ENCODE measurements at regions not wholly inside any gene's neighbourhood (a gene's known extent, or its start where the extent isn't known, plus 50 kb on each side); places are given as distances from the start of the nearest gene placed in this dataset.

DNA sequence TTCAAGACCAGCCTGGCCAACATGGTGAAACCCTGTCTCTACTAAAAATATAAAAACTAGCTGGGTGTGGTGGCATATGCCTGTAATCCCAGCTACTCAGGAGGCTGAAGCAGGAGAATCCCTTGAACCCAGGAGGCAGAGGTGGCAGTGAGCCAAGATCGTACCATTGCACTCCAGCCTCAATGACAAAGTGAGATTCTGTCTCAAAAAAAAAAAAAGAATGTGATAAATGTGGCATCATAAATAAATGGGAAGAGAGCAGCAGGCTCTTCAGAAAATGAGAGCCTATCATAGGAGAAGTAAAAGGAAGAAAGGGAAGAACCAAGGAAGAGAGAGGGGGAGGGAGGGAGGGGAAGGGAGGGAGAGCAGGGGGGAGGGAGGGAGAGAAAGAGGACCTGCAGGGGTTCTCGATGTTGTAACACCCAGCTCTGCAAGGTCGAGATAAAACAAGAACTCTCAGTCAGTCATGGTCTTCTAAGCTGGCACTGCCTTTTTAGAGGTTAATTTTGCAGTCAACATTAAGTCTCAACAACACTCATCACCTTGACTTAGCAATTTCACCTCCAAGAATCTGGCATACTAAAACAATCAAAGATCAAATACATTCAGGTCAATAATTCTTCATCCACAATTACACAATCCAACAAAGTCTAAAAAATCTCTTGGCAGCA is 68.7 kb upstream of the SIMC1 start (continued):
- TF ChIP-seq JUNB (IDR thresholded peaks at IDR 0.05) = no peak

DNA sequence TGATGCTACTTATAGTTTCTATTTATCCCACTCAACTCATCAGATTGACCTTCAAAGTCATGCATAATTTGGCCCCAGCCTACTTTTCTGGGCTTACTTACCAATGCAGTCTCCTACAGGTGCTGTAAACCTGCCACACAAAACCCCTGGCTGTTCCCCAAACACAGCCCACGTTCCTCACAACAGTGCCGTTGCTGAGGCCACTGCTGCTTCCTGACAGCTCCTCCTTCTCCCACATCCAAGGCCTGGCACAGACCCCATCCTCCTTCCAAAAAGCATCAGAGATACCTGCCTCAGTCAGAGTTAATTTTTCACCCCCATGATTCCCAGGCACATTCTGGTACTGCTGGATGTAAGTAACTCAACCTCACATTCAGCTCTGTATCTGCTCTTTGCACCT is 68.1 kb upstream of the SIMC1 start:
- no peak for FAIRE-seq
- WGBS (ENCODE audit: missing lambda C conversion rate) = 51% methylated on average over 2 of the region's 2 CpGs
- Histone ChIP-seq H3K27ac (no peak overlapping the region), H3K4me1 (no peaks in the 10 kb centered on the region), H3K9me3 (no peaks in the 10 kb centered on the region), H3K4me3 (no peak overlapping the region), H3K4me2 (no peak overlapping the region)
- DNase-seq (ENCODE audit: low read depth in 1 of 2, low spot score in 1 of 2) = no peak
- CTCF ChIA-PET = no interaction called here
- peak in 1 of 2 experiments; percentile 32; a peak in 1 of 6 replicates for ATAC-seq
- TF ChIP-seq RAD21 (conservative IDR thresholded peaks at IDR 0.05 in 1 of 2, IDR thresholded peaks at IDR 0.05 in 1 of 2) (no peak), CEBPB (IDR thresholded peaks at IDR 0.05) (no peak), CBX8 (IDR thresholded peaks at IDR 0.05) (no peak), KDM5A (IDR thresholded peaks at IDR 0.05) (no peak), NPAS2 (CRISPR knock-in tag; IDR thresholded peaks at IDR 0.05; ENCODE audit: borderline replicate concordance) (no peak), EHF (CRISPR knock-in tag; IDR thresholded peaks at IDR 0.05) (no peak), HOXA7 (CRISPR knock-in tag; IDR thresholded peaks at IDR 0.05) (no peak), ZC3H11A (IDR thresholded peaks at IDR 0.05) (no peak), SREBF2 (IDR thresholded peaks at IDR 0.05) (no peak), JUN (IDR thresholded peaks at IDR 0.05) (no peak)
- TF ChIP-seq, protein P1, sequence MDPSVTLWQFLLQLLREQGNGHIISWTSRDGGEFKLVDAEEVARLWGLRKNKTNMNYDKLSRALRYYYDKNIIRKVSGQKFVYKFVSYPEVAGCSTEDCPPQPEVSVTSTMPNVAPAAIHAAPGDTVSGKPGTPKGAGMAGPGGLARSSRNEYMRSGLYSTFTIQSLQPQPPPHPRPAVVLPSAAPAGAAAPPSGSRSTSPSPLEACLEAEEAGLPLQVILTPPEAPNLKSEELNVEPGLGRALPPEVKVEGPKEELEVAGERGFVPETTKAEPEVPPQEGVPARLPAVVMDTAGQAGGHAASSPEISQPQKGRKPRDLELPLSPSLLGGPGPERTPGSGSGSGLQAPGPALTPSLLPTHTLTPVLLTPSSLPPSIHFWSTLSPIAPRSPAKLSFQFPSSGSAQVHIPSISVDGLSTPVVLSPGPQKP (IDR thresholded peaks at IDR 0.05; ENCODE audit: low read depth, low read length) = no peak
- TF ChIP-seq, protein P2, sequence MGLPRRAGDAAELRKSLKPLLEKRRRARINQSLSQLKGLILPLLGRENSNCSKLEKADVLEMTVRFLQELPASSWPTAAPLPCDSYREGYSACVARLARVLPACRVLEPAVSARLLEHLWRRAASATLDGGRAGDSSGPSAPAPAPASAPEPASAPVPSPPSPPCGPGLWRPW (IDR thresholded peaks at IDR 0.05) = no peak
- TF ChIP-seq, protein P3, sequence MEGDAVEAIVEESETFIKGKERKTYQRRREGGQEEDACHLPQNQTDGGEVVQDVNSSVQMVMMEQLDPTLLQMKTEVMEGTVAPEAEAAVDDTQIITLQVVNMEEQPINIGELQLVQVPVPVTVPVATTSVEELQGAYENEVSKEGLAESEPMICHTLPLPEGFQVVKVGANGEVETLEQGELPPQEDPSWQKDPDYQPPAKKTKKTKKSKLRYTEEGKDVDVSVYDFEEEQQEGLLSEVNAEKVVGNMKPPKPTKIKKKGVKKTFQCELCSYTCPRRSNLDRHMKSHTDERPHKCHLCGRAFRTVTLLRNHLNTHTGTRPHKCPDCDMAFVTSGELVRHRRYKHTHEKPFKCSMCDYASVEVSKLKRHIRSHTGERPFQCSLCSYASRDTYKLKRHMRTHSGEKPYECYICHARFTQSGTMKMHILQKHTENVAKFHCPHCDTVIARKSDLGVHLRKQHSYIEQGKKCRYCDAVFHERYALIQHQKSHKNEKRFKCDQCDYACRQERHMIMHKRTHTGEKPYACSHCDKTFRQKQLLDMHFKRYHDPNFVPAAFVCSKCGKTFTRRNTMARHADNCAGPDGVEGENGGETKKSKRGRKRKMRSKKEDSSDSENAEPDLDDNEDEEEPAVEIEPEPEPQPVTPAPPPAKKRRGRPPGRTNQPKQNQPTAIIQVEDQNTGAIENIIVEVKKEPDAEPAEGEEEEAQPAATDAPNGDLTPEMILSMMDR (IDR thresholded peaks at IDR 0.05) = no peak
- TF ChIP-seq, protein P4, sequence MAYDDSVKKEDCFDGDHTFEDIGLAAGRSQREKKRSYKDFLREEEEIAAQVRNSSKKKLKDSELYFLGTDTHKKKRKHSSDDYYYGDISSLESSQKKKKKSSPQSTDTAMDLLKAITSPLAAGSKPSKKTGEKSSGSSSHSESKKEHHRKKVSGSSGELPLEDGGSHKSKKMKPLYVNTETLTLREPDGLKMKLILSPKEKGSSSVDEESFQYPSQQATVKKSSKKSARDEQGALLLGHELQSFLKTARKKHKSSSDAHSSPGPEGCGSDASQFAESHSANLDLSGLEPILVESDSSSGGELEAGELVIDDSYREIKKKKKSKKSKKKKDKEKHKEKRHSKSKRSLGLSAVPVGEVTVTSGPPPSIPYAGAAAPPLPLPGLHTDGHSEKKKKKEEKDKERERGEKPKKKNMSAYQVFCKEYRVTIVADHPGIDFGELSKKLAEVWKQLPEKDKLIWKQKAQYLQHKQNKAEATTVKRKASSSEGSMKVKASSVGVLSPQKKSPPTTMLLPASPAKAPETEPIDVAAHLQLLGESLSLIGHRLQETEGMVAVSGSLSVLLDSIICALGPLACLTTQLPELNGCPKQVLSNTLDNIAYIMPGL (CRISPR knock-in tag; IDR thresholded peaks at IDR 0.05; ENCODE audit: borderline replicate concordance) = no peak
- POLR2A ChIA-PET = no interaction called here

DNA sequence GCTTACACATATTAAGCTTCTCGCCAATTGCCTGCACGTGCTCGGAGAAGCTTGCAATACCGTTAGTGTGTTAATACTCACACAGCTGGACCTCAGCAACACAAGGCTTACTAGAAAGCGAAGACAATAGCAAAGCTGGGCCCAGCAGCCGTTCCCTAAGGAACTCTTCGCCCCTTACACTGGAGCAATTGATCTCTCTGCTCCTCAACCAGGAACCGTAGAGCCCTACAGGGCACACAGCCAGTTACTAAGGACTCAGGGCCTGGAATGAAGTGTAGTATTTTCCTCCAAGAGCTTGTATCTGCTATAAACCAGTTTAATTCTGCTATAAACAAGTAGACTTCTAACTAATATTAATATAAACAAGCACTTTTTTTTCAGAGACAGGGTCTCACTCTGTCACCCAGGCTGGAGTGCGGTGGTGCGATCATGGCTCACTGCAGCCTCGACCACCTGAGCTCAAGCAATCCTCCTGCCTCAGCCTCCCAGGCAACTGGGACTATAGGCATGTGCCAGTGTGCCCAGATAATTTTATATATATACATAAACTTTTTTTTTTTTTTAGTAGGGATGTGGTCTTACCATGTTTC is 67.0 kb upstream of the SIMC1 start:
- Histone ChIP-seq H3K4me3 (no peak overlapping the region), H3K4me1 (no peaks in the 10 kb centered on the region), H3K4me2 (no peak overlapping the region), H3K27ac (no peak overlapping the region), H3K9me3 (no peaks in the 10 kb centered on the region)
- no peak for TF ChIP-seq FOXS1 (CRISPR knock-in tag; IDR thresholded peaks at IDR 0.05)
- TF ChIP-seq, protein P5, sequence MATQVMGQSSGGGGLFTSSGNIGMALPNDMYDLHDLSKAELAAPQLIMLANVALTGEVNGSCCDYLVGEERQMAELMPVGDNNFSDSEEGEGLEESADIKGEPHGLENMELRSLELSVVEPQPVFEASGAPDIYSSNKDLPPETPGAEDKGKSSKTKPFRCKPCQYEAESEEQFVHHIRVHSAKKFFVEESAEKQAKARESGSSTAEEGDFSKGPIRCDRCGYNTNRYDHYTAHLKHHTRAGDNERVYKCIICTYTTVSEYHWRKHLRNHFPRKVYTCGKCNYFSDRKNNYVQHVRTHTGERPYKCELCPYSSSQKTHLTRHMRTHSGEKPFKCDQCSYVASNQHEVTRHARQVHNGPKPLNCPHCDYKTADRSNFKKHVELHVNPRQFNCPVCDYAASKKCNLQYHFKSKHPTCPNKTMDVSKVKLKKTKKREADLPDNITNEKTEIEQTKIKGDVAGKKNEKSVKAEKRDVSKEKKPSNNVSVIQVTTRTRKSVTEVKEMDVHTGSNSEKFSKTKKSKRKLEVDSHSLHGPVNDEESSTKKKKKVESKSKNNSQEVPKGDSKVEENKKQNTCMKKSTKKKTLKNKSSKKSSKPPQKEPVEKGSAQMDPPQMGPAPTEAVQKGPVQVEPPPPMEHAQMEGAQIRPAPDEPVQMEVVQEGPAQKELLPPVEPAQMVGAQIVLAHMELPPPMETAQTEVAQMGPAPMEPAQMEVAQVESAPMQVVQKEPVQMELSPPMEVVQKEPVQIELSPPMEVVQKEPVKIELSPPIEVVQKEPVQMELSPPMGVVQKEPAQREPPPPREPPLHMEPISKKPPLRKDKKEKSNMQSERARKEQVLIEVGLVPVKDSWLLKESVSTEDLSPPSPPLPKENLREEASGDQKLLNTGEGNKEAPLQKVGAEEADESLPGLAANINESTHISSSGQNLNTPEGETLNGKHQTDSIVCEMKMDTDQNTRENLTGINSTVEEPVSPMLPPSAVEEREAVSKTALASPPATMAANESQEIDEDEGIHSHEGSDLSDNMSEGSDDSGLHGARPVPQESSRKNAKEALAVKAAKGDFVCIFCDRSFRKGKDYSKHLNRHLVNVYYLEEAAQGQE (IDR thresholded peaks at IDR 0.05) = no peak
- ChIA-PET CTCF (interaction anchor here (0.8 kb wide), 1 partner anchor 441 kb away, joined by 3 read pairs; no protein-coding TSS in a partner anchor), POLR2A (no interaction called here)
- WGBS (ENCODE audit: missing lambda C conversion rate) = 70% methylated on average over 11 of the region's 11 CpGs
- no peak for DNase-seq (ENCODE audit: low read depth in 1 of 2, low spot score in 1 of 2)
- FAIRE-seq = no peak
- ATAC-seq = no peak
